ENCODE measurements at regions not wholly inside any gene's neighbourhood (a gene's known extent, or its start where the extent isn't known, plus 50 kb on each side); places are given as distances from the start of the nearest gene placed in this dataset.

DNA sequence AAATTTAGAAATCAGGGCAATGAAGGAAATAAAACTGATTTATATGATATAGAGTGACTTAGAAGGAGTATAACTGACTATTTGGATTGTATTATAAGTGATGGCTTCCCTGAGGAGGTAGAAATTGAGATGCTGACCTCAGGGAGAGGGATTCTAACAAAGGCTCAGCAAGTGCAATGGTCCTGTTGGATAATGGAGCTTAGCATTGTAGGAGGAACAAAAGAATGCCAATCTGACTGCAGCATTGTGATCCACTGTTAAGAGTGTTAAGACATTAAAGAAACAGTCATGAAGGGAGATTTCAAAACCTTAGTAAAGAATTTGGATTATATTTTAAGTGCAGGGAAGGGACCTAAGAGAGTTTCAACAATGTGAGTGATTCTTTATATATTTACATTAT lies 158.4 kb upstream of the NAALADL2 start:
- no peak for DNase-seq (ENCODE audit: low spot score)
- intact Hi-C loops (cut with micrococcal nuclease; ENCODE audit: unreplicated experiment), result no loop called here
- TF ChIP-seq EZH2phosphoT487 (IDR thresholded peaks at IDR 0.05; ENCODE audit: borderline replicate concordance, low read depth, low read length), result no peak
- TF ChIP-seq CTCF (conservative IDR thresholded peaks at IDR 0.05; ENCODE audit: low read length), result no peak
- Histone ChIP-seq H4K20me1 (ENCODE audit: insufficient read depth, low read length) (no peaks in the 10 kb centered on the region), H3K9me2 (ENCODE audit: insufficient read depth, low read length) (no peaks in the 10 kb centered on the region), H3K4me1 (ENCODE audit: insufficient read depth, low read length, poor library complexity, severe bottlenecking) (no peaks in the 10 kb centered on the region), H3K79me2 (ENCODE audit: insufficient read depth, low read depth, low read length) (no peaks in the 10 kb centered on the region), H3K36me3 (ENCODE audit: insufficient read depth, low read length) (no peaks in the 10 kb centered on the region), H2AFZ (ENCODE audit: low read length) (no peak overlapping the region), H3K27ac (ENCODE audit: low read depth, low read length, poor library complexity, severe bottlenecking) (no peak overlapping the region), H3K4me3 (ENCODE audit: low read depth, low read length, poor library complexity, severe bottlenecking) (no peak overlapping the region), H3K9me3 (ENCODE audit: low read length) (no peaks in the 10 kb centered on the region), H3K4me2 (ENCODE audit: low read length) (no peak overlapping the region)
- no TSS peak for BruUV-seq (replicated peaks)
- CTCF ChIA-PET (ENCODE audit: unreplicated experiment), result no interaction called here
- POLR2A ChIA-PET, result interaction anchor here (0.6 to 0.7 kb wide), 2 partner anchors 1322 to 1546 kb away, joined by 3 read pairs; no protein-coding TSS in a partner anchor

DNA sequence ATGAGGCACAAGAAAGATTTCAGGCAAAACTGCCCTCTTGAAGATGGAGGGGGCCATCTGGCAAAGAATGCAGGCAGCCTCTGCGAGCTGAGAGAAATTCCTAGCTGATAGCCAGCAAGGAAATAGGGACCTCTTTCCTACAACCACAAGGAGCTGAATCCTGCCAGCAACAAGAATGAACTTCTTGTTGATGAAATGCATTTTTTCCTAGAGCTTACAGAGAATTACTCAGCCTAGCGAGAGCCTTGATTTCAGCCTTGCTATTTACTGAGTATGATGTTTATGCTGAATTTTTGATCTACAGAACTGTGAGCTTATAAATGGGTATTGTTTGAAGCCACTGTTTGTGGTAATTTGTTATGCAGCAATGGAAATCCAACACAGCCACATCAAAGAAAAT lies 148.5 kb upstream of the NAALADL2 start:
- Histone ChIP-seq H3K9me2 (ENCODE audit: insufficient read depth, low read length) (no peaks in the 10 kb centered on the region), H3K27ac (ENCODE audit: low read depth, low read length, poor library complexity, severe bottlenecking) (no peak overlapping the region), H3K36me3 (ENCODE audit: insufficient read depth, low read length) (no peaks in the 10 kb centered on the region), H2AFZ (ENCODE audit: low read length) (no peak overlapping the region), H3K4me2 (ENCODE audit: low read length) (no peak overlapping the region), H3K4me3 (ENCODE audit: low read depth, low read length, poor library complexity, severe bottlenecking) (no peak overlapping the region), H3K9me3 (ENCODE audit: low read length) (no peaks in the 10 kb centered on the region), H3K4me1 (ENCODE audit: insufficient read depth, low read length, poor library complexity, severe bottlenecking) (no peaks in the 10 kb centered on the region), H4K20me1 (ENCODE audit: insufficient read depth, low read length) (no peaks in the 10 kb centered on the region), H3K79me2 (ENCODE audit: insufficient read depth, low read depth, low read length) (no peaks in the 10 kb centered on the region)
- TF ChIP-seq EZH2phosphoT487 (IDR thresholded peaks at IDR 0.05; ENCODE audit: borderline replicate concordance, low read depth, low read length) (no peak), CTCF (conservative IDR thresholded peaks at IDR 0.05; ENCODE audit: low read length) (no peak)
- no peak for DNase-seq (ENCODE audit: low spot score)
- POLR2A ChIA-PET, result interaction anchor here (0.7 kb wide), 1 partner anchor 1105 kb away, joined by 3 read pairs; no protein-coding TSS in a partner anchor
- intact Hi-C loops (cut with micrococcal nuclease; ENCODE audit: unreplicated experiment), result no loop called here
- BruUV-seq (replicated peaks), result no TSS peak
- CTCF ChIA-PET (ENCODE audit: unreplicated experiment), result no interaction called here

- ChIA-PET POLR2A (no interaction called here), CTCF (ENCODE audit: unreplicated experiment) (no interaction called here)
- H3K79me2 ChIP-seq (ENCODE audit: insufficient read depth, low read depth, low read length), result no peaks in the 10 kb centered on the region
- intact Hi-C loops (cut with micrococcal nuclease; ENCODE audit: unreplicated experiment), result no loop called here
- no peak overlapping the region for H3K27ac ChIP-seq (ENCODE audit: low read depth, low read length, poor library complexity, severe bottlenecking)
- BruUV-seq (replicated peaks), result no TSS peak
- H3K4me3 ChIP-seq (ENCODE audit: low read depth, low read length, poor library complexity, severe bottlenecking), result no peak overlapping the region
- H3K9me2 ChIP-seq (ENCODE audit: insufficient read depth, low read length), result no peaks in the 10 kb centered on the region
- H3K4me1 ChIP-seq (ENCODE audit: insufficient read depth, low read length, poor library complexity, severe bottlenecking), result no peaks in the 10 kb centered on the region
- no peak overlapping the region for H3K4me2 ChIP-seq (ENCODE audit: low read length)
- H3K36me3 ChIP-seq (ENCODE audit: insufficient read depth, low read length), result no peaks in the 10 kb centered on the region
- no peaks in the 10 kb centered on the region for H4K20me1 ChIP-seq (ENCODE audit: insufficient read depth, low read length)
- no peak for DNase-seq (ENCODE audit: low spot score)
- TF ChIP-seq EZH2phosphoT487 (IDR thresholded peaks at IDR 0.05; ENCODE audit: borderline replicate concordance, low read depth, low read length) (no peak), CTCF (conservative IDR thresholded peaks at IDR 0.05; ENCODE audit: low read length) (no peak)
- H3K9me3 ChIP-seq (ENCODE audit: low read length), result no peaks in the 10 kb centered on the region
- H2AFZ ChIP-seq (ENCODE audit: low read length), result no peak overlapping the region
Measured at GRCh38 chr3:174715386-174715785, 143.7 kb upstream of the NAALADL2 start.
